Activated effector memory CD4-positive, alpha-beta T cell treated with Interleukin-2 at 50 U/mL for 16 hours (primary cell): ENCODE measurements at regions not wholly inside any gene's neighbourhood (a gene's known extent, or its start where the extent isn't known, plus 50 kb on each side); places are given as distances from the start of the nearest gene placed in this dataset.

ENCODE experiments used
- DNase-seq: peaks from one replicate; pipeline ENCODE4 v3.0.0-alpha.2; 2020

DNA sequence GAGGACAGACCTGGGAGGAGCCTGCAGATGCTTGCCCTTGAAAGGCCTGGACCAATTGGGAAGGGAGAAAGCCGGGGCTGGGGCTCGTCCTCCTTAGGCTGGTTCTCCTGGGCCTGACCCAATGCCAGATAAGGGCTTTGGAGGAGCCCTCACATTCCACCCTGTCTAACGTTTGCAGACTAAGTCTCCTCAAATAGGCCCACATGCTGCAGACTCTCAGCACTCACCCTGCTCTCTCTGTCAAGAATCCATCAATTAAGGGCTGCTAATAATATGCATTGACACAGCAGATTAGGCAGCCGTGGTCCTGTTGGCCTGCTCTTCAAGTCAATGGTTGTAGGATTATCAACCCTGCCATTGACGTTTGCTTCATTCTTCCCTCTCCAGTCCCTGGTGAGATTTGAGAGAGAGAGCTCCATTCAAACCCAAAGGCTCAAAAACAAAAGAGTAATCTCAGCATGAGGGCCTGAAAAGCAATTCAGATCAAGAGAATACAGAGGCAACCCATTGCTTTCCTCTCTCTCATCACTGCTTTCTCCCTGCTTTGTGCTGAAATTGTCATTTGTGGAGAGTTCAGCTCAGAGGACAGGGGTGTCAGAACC, 167.6 kb downstream of the INSIG2 start:
- DNase-seq: no peak

DNA sequence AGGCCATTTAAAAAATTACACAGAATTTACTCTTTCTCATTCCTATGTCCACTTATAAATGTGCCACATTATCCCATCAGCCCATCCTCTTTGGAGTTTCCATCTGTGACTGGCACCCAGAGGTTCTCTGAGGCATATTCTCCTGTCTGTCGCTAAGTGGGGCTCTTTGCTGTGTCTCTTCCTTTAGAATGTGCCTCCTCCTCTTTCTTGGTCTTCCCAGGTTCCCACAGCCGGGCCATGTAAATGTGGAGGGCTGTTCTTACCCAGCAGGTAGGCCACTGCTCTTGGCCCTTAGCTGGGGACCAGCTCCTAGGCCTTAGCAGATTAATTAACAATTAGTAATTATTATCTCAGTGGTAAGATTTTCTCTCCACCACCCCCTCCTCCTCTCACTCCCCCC, 167.0 kb downstream of the INSIG2 start:
- DNase-seq: no peak

DNA sequence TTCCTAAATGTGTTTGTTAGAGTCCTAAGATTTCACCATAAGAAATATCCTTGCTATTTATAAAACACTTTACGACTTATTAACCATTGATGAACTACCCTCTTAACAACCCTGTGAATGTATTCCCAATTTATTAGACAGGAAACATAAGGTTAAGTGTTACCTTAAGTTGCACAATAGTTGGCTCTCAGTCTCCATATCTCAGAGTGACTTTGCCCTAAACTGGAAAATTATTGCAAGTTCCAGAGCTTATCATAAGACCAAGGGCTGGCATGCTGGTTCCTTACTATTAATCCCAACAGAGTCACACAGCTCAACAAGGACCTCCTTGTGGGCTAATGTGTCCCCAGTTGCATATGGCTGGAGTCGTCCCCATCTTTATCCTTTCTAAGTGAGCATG, 165.8 kb downstream of the INSIG2 start:
- no peak for DNase-seq

GRCh38 chr2:118251427-118251826, 163.2 kb downstream of the INSIG2 start:
- no peak for DNase-seq

DNA sequence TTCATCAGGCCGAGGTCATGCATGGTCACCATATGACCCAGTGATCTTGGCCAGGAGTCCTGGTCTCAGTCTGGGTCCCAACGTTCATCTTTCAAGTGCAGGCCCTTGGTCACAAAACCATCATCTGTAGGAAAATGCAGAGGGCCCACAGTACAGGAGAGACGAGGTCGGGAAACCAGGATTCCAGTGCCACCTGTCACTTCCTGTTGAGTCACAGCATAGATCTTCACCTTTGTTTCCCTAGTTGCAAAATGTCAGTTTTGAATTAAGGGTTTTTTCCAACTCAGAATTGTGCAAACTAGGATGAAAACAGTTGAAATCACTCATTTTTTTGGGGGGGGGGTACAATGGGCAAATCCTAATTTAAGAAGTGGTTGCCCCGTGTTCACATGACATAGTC, 162.2 kb downstream of the INSIG2 start:
- DNase-seq: no peak

DNA sequence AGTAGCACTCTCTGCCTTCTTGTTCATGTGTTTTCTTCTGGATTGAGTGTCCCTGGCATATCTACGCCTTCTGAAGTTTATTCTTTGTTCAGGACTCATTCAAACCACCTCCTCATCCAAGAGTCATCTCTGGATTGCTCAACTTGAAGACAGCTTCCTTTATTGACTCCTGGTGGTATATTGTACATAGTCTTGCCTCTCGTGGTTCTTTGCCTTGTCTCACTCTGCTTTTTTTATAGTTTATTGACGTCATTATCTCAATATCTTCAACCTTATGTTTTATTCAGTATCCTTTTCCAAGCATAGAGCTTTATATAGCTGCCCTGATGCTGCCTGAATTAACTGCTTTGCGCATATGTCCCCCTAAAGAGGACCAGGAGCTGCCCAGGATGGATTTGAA, 161.7 kb downstream of the INSIG2 start:
- no peak for DNase-seq

DNA sequence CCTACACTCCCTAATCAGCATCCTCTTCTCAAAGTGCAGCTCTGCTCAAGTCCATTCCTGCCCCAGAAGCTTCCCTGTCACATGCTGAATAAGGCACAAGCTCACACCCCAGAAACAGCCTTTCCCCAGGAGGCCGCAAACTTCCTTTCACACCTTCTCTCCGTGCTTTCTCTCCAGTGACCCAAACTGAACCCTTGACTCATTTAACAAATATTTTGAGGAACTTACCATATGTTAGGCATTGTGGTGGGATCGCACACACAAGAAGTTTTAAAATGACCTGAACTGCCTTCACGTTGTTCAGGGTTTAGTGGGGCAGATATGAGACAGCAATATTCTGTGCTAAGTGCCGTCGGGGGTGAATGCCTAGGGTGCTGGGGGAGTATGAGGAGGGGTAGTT, 161.3 kb downstream of the INSIG2 start:
- no peak for DNase-seq

- DNase-seq: no peak
Observed at GRCh38 chr2:118246726-118247125, 158.5 kb downstream of the INSIG2 start.

- no peak for DNase-seq
Observed at GRCh38 chr2:118246079-118246478, 157.8 kb downstream of the INSIG2 start.

GRCh38 chr2:118244686-118245085, 156.4 kb downstream of the INSIG2 start:
- no peak for DNase-seq

DNA sequence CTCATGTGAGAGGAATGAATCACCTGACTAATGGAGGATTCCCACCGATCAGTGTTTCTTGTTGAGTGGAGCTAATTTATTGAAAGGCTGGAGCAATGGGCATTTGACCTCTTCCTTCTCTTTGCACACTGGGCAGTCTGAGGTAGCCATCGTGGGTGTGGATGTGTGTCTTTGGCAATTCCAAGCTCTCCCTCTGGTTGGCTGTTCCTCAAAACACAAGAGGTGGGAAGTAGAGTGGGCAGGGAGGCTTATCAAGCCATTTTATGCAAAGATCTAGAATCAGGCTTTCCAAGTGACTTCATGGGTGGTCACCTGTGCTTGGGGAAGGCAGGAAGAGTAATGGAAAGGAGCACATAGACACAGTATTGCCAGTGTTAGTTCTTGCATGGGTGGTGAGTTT, 154.8 kb downstream of the INSIG2 start:
- no peak for DNase-seq

DNA sequence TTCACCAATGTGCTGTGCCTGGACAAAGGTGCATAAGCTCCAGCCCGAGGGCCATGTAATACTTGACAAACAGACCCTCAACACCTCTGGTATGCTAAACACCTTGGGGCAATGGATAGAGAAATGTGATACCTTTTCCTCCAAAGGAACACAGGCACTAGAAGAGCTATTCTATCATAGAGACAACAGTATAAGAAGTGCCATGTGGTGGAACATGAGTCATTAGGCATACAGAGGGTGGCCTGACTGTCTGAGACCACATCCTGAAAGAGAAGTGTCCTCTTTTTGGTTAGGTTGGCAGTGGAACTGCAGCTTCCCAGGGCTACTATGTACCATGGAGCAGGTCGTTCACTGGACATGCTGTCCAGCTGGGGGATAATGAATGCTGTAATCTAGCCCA, 153.9 kb downstream of the INSIG2 start:
- DNase-seq: no peak

- DNase-seq: no peak
Observed at GRCh38 chr2:118241128-118241527, 152.9 kb downstream of the INSIG2 start.

DNA sequence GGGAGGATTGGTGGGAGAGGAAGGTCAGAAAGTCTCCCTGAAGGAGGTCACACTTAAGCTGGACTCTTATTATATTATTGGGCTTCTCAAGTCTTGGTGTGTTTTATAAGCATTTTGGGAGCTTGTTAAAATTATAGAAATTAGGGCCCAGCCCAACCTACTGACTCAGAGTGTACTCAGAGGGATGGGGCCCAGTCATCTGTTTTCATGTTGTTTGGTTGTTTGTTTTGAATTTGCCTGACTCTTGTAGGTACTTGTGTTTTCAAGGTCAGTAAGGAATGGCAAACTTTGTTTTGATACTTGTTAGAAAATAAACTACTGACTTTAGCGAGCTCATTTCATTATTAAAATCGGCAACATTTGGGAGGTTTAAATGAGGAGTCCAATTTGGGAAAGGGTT, 152.0 kb downstream of the INSIG2 start:
- DNase-seq: no peak

GRCh38 chr2:118239284-118239683, 151.0 kb downstream of the INSIG2 start:
- no peak for DNase-seq

DNA sequence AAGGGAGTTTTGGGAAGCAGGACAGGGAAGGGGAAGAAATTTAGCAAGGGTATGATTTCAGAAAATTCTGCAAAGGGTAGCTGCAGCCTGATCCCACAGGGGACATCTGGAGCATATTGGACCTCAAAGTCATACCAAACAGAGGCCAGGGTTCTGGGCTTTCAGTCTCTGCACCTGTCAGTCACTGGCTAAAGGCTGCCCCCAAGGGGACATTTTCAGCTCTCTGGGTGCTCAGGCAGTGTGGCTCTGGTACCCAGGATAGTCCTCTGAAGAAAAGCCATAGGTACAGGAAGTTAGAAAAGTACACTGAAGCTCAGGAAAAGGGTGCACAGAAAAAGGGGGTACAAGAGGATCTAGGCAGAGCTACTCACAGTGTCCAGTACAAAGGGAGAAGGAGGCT, 149.2 kb downstream of the INSIG2 start:
- no peak for DNase-seq

DNA sequence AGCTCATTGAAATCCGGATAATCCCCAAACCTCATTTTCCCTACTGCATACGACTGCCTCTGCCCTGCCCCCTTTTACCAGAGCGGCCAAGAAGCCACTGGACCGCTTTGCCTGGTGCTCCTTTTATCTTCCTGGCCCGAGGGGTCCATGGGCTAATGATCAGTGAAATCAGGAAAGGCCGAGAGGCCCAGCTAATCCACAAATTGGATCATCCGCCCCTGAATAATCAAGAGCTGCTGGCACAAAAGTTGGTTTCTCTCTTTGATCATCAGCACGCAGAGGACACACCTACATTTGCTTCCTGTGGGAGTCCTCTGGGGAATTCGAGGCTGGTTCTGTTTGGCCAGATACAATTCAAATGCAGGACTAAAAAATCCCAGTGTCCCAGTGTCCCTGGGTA, 144.5 kb downstream of the INSIG2 start:
- DNase-seq: no peak

DNA sequence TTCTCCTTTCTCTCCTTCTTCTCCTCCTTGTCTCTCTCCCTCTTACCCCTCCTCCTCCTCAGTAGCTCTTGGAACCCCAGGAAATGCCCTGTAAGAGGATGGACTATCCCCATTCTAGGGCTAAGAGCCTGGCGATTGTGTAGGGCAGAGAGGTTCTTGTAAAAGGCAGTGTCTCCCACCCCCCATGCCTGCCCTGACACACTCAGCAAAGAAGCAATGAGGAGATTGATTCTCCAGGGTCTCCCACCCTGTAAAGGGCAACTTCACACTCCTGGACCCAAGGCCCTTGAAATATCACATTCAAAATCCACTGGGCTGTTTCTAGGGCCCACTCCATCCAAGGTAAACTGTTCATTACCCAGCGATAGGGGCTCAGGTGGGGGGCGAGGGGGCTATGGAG, 144.1 kb downstream of the INSIG2 start:
- DNase-seq: no peak

DNA sequence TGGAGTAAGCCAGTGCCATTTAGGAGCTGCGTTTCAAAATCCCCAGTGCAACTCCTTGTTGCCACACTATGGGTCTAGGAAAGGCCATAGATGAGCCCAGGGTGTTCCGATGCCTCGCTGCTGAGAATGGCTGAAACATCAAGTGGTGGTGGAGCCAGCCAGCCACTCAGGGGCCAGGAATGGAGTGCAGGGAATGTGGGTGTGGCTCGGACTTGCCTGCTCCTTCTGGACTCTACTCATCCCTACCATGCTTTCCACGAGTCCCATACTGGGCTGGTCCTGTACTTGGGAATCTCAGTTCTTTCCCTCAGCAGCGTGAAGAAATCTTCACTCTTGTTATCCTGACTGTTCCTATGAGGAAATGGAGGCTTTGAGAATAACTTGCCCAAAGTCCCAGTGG, 143.5 kb downstream of the INSIG2 start:
- no peak for DNase-seq

GRCh38 chr2:118227698-118228508, 139.6 kb downstream of the INSIG2 start:
- no peak for DNase-seq

DNA sequence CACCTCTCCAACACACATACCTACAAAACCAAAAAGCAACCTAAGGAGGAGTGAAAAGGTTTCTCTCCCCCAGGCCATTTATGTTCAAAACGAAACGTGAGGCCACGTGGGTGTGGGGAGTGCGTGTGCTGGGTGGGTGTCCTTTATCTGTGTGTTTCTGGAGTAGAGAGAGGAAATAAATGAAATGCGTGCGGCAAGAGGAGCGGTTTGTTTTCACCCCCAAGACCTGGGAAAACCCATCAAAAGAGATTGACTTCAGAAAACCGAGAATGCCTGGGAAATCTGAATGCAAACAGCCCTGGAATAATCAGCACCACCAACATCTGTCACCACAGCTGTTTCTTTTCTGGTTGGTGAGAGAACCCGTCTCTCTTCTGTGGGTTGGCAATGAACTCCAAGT, 137.4 kb downstream of the INSIG2 start:
- DNase-seq: no peak

- DNase-seq: no peak
Observed at GRCh38 chr2:118224895-118225311, 136.6 kb downstream of the INSIG2 start.

GRCh38 chr2:118223992-118224894, 136.0 kb downstream of the INSIG2 start:
- peak; percentile 11 for DNase-seq

DNA sequence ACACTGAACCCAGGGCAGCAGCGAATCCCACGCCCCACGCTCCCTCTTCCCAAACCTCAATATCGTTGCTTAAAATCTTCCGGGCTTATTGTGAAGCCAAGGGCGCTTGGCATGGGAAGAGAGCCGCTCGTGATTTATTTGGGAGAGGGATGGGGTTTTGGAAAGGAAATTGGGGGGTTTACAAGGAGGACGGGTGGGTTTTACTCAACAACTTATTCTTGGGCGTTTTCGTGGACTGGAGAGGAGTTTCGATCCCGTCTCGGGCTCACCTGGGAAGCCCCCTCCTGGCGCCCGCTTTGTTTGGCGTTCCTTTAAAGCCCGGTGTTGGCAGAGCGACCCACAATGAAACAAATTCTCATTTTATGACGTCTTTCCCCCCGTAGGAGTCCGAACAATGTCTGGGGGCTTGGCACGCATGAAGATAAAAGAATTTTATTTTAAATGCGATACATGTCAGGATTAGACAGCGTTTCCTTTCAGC, 135.3 kb downstream of the INSIG2 start:
- DNase-seq: no peak
